GM13976 (cell line): ENCODE measurements at regions not wholly inside any gene's neighbourhood (a gene's known extent, or its start where the extent isn't known, plus 50 kb on each side); places are given as distances from the start of the nearest gene placed in this dataset.

Experiments used
- DNase-seq: peaks from one replicate; pipeline ENCODE4 v3.0.0; 2012; ENCODE audit warnings: low spot score
- in situ Hi-C: fragments of 300-500 bp; cut with MboI; formaldehyde crosslinking; loops from one replicate; pipeline ENCODE4 v1.12.0; 2022; ENCODE audit warnings: low sequenced_read_pairs, mixed read lengths, inconsistent platforms; ENCODE audit not compliant: unreplicated experiment
- TF ChIP-seq, protein P1 (sequence below): IDR thresholded peaks from 2 replicates; pipeline ENCODE4 v1.5.1; 2012; ENCODE audit warnings: borderline replicate concordance, mild to moderate bottlenecking; ENCODE audit not compliant: insufficient read depth; ENCODE audit errors: extremely low read depth, missing control alignments, control extremely low read depth

DNA sequence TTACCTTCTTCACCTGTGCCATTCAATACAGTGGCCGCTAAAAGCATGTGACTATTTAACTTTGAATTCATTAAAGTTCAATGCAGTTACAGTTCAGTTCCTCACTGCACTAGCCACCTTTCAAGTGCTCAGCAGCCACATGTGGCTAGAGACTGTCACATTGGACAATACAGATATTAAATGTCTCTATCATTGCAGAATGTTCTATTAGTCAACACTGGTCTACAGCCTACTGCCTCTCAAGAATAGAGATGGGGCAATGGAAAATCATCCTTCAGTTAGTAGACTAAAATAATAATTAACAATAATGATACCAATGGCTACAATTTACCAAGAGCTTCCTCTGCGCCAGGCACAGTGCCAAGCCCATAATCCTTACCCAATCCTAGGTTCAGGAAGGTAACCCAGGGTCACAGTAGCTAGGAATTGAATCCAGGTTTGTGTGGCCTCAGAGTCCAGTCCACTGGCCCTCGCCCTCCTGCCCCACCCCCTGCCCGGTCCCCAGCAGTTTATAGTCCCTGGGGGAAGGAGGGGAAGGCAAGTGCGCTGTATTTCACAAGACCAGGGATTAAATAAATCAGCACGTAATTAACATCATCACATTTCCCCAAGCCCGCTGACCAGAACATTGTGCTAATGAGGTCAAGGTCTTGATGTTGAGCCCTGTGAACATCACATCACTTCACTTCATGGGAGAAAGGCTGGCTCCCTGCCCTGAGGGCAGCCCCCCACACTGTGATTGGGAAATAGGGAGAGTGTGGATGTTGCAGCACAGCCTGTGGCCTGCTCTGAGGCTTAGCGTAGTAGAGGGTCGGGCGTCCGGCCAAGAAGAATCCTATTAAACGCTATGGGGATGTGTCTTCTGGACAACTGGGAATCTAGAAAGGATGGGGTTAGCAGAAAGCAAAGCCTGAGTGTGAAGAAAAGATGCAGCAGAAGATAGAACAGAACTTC lies 147.2 kb downstream of the VEGFA start:
- TF ChIP-seq, protein P1, sequence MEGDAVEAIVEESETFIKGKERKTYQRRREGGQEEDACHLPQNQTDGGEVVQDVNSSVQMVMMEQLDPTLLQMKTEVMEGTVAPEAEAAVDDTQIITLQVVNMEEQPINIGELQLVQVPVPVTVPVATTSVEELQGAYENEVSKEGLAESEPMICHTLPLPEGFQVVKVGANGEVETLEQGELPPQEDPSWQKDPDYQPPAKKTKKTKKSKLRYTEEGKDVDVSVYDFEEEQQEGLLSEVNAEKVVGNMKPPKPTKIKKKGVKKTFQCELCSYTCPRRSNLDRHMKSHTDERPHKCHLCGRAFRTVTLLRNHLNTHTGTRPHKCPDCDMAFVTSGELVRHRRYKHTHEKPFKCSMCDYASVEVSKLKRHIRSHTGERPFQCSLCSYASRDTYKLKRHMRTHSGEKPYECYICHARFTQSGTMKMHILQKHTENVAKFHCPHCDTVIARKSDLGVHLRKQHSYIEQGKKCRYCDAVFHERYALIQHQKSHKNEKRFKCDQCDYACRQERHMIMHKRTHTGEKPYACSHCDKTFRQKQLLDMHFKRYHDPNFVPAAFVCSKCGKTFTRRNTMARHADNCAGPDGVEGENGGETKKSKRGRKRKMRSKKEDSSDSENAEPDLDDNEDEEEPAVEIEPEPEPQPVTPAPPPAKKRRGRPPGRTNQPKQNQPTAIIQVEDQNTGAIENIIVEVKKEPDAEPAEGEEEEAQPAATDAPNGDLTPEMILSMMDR, result no peak
- in situ Hi-C loops, result no loop called here
- no peak for DNase-seq

DNA sequence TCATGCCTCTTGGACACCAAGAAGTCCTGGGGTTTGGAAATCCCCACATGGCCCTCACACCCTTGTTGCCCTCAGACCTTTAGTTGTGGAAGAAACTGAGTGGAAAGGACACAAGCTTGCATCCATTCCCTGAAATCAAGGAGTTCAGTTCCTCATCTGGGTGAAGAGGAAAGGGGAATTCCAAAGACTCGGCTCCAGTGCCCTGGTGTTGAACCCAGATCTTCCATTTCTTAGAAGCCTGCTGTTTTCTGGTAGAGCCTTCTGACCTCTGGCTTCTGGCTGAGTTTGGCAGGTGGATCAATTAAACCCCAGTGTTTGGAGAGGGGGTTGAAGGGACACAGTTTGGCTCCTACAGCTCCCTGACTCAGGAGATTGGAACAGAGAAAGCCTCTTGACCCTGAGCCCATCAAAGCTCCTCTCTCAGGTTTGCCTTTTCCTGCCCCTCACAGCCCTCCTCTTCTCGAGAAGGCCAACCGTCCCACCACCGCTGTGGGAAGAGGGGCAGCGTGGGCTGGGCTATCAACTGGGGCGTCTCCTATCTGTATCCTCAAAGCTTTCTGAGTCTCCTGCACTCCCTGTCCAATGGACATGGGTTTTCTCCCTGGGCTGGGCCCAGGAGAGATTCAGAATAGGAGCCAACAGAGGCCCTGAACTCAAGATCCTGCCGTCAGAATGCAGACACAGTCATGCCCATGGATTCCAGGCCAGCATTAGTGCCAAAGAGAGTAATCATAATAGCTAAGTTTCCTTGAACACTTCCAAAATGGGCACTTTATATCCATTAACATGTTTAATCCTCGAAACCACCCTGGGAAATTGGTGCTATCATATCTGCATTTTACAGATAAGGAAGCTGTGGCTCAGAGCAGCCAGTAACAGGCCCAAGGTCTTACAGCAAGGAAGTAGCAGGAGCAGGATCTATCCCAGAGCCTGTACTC lies 146.2 kb downstream of the VEGFA start:
- TF ChIP-seq, protein P1, result no peak
- DNase-seq, result no peak
- in situ Hi-C loops, result no loop called here

DNA sequence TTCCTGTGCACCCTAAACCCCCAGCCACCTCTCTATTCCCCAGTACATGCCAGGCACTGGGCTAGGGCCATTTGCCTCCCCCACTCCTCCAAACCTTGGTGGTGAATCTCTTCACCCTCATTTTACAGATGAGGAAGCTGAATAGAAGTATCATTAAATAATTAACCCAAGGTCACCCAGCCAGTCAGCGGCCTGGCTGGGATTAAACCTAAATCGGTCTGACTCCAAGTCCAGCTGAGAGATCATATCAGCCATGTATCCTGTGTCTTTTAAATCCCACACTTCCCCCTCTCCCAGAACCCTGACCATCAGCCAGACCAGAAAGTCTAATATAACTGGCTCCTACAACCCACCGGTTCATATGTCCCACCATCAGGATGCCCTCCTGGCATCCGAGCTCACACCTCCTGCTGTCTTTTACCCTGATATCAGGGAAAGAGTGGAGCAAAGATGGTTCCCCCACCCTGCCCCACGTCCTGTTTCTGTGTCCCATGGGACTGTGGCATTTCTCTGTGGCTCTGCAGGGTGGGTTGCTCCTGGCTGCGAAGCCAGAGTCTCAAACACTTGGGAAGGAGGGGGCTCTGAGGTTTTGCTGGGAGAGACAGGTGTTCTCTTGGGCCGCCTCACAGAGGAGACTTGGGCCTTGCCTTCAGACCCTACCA lies 145.3 kb downstream of the VEGFA start:
- in situ Hi-C loops, result no loop called here
- no peak for DNase-seq
- TF ChIP-seq, protein P1, result no peak

DNA sequence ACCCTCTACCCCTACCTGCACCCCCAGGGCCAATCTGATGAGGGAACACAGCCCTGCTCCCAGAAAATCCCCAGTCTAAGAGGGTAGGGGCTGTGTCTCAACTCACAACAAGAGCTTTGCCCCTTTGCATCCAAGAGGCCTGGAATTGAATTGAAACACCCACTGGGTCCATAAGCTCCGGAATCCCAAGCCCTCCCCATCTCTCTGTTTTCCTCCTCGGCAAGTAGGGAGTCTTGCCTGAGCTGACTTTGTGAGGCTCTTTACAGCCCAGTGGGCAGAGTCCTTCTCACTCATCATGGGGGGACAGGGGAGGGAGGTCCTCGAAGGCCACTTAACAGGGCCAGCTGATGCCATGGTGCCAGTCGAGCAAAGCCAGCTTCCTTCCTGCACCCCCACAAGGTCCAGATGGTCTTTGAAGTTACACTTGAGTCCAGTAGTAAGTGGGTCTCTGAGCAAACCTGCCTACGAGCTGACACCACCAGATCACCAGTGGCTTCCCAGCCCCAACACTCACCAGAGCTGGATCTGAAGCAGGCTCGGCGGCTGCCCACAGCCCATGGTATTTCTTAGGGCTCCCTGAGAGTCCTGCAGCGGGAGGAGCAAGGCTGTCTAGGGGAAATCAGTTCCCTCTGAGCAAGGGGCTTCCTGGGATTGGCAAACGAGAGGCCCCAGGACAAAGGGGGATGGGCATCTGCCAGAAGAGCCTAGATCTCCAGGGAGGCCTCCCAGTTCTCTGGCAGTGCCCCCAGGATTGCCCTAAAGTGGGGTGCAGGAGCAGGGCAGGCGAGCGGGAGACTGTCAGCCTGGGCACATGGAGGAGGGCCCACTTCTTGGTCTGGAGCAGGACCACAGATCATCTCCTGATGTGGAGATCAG lies 144.5 kb downstream of the VEGFA start:
- TF ChIP-seq, protein P1, result no peak
- in situ Hi-C loops, result no loop called here
- DNase-seq, result no peak

DNA sequence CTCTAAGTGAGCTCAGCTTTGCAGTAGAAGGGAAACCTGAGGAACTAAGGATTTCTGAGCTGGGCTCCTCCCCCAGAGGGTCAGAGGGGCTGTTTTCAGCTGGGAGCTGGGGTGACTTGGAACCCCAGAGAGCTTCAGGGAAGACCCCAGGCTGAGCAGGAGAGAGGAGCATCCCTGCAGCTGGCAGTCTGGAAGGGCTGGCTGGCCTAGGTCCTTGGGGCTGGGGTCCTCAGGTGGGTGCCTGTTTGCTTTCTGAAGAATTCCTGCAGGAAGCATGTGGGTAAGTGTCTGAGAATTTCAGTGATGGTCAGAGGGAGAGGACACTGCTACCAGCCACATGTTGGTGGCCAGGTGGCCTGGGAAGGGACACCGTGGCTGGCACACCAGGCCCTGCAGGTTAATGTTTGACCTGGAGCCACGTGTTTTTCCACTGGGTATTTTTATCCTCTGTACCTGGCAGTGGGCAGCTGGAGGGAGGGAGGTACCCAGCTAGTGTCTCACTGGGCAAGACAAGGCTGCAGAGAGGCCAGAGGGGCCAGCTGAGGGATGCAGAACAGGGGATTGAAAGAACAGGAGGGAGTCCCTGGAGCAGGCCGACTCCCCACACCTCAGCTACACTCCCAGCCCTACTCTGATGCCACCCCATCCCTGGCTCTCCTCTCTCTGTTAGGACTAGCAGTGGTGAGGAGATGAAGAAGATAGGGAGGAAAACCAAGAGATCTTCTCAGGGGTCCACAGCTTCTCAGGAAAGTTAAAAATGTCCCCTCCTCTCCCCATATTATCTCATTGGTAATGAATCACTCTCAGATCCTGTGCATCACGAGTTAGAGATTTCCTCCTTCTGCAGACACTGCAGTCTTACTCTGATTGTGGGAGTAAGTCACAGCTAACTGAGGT lies 143.6 kb downstream of the VEGFA start:
- TF ChIP-seq, protein P1, result no peak
- DNase-seq, result no peak
- in situ Hi-C loops, result no loop called here
